ENCODE measurements at regions not wholly inside any gene's neighbourhood (a gene's known extent, or its start where the extent isn't known, plus 50 kb on each side); places are given as distances from the start of the nearest gene placed in this dataset.

- DNase-seq = no peak
Measured at GRCh38 chr6:100944644-100945043, 63.5 kb upstream of the ASCC3 start.

GRCh38 chr6:100946021-100946540 lies 65.0 kb upstream of the ASCC3 start:
- no peak for DNase-seq

DNA sequence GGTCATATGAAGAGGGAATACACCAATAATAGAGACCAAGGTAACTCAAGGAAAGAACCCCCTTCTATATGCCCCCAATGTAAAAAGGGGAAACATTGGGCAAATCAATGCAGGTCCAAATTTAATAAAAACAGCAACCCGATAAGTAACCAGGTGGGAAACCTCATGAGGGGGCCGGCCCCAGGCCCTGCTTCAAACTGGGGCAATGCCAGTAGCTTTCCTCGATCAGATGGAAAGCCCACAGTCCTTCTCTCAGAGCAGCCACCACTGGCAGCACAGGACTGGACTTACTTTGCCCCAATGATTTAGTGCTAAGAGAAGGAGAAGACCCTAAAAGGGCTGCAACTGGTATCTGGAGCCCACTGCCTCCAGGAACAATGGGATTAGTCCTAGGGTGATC lies 65.6 kb upstream of the ASCC3 start:
- no peak for DNase-seq

DNA sequence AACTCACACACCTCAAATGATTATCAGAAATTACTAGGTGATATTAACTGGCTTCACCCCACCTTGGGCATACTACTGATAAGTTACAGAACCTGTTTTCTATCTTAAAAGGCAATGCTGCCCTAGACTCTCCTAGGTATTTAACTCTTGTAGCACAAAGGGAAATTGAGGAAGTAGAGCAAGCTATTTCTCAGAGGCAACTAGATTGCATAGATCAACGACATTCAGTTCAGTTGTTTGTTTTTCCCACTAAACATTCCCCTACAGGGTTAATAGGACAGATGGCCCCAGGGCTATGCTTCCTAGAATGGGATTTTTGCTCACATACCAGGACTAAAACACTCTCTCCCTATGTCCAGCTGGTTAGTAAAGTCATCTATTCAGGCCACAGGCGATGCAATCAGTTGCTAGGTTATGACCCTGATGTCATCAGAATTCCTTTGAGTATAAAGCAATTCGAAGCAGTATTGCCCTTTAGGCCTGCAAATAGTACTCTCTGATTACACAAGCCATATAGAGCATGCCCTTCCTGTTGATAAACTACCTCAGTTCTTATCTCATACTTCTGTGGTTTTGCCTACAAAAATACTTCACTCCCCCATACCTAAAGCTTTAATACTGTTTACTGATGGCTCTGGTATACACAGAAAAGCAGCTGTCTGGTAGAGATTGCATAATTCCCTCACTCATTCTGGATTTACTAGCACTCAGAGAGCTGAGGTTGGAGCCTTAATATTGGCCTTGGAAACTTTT lies 67.4 kb upstream of the ASCC3 start:
- no peak for DNase-seq

- no peak for DNase-seq
Measured at GRCh38 chr6:100952006-100952405, 70.9 kb upstream of the ASCC3 start.

DNA sequence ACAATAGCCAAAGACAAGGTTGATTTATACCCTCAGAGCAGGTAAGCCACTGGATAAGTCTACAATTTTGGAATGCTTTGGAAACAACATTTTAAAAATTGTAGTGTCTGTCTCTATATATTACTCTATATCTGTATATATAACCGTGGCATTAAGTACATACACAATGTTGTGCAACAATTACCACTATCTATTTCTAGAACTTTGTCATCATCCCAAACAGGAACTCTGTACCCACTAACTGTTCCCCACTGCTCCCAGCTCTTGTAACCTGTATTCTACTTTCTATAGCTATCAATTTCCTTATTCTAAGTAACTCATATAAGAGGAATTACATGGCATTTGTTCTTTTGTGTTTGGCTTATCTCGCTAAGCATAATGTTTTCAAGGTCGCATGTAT lies 78.2 kb upstream of the ASCC3 start:
- no peak for DNase-seq

- no peak for DNase-seq
Measured at GRCh38 chr6:100962466-100962865, 81.3 kb upstream of the ASCC3 start.

GRCh38 chr6:100965067-100965466 lies 83.9 kb upstream of the ASCC3 start:
- no peak for DNase-seq

DNA sequence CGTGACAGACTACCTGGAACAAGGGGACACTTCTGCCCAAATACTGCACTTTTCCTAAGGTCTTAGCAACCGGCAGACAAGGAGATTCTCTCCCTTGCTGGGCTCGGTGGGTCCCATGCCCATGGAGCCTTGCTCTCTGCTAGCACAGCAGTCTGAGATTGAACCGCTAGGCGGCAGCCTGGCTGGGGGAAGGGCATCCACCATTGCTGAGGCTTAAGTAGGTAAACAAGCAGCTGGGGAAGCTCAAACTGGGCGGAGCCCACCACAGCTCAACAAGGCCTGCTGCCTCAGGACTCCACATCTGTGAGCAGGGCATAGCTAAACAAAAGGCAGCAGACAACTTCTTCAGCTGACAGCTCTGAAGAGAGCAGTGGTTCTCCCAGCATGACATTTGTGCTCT lies 87.8 kb upstream of the ASCC3 start:
- no peak for DNase-seq

GRCh38 chr6:100979267-100979666 lies 98.1 kb upstream of the ASCC3 start:
- no peak for DNase-seq

GRCh38 chr6:100980949-100981348 lies 99.8 kb upstream of the ASCC3 start:
- no peak for DNase-seq

DNA sequence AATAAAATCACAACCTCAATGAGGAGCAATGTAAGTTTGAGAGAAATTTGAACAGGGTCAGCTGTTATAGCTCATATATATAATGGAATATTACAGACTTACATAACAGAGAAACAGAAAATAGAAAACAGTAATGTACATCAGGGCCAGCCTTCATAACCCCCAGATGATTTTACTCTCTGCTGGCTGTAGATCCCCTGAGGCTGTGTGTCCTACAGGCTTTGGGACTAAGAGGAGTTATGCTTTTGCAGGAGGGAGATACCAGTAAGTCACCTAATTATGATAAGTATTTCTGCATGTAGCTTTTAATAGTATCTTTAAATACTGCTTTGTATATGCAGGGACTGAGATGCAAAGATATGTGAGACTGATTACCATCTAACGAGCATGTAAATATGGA lies 105.8 kb upstream of the ASCC3 start:
- DNase-seq = no peak

DNA sequence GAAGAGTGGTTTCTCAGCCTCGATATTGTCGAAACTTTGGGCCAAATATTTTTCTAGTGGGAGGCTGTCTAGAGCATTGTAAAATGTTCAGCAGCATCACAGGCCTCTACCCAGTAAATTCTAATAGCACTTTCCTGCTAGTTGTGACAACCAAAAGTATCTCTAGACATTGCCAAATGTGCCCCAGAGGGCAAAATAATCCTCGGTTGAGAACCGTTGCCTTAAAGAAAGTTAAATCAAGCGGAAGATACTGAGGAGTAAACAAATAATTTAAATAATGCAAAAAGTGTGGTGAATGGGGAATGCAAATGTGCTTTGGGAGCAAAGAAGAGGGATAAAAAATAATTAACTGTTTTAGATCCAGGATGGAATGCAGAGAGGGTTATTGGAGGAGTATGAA lies 106.4 kb upstream of the ASCC3 start:
- DNase-seq = no peak

DNA sequence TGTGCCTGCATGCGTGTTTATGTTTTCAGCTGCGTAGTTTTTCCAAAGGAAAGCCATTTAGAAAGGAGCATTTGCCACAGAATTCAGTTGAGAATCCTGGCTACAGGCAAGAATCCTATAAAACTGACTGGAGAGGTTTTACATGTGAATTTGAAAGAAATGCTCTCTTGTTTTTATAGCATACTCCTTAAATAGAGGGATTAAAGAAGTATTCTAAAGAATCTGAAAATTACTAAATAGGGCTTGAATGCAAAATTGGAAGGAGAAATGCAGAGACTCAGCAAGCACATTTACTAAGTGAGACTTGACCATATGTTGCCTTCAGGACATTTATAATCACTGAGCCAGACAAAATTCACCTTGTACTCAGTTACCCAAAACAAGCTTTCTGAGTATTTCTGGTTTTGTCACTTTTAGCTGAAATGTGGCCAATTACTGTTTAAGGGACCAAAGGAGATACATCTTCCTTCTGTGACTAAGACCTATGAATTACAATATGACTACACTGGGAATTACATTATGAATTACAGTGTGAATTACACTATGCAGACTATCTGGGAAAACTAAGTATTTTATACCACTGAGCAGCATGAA lies 107.4 kb upstream of the ASCC3 start:
- DNase-seq = no peak

- DNase-seq = no peak
Measured at GRCh38 chr6:100990070-100990469, 108.9 kb upstream of the ASCC3 start.

DNA sequence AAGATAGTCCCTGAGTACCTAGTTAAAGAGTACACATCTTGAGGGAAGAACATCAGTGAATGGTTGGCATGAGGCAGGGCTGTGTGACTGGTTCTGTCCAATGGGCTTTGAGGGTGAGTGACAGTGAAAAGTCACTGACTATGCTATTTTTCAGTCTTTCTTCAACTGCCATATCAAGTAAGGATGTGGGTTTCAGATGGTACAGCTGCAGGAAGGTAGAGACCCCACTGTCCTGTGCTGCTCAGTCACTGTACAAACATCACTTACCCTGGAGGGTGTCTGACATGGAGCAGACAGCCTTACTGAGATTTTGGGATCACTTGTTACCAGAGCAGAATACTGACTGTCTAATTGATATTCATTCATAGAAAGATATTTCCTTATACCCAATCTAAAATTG lies 115.3 kb upstream of the ASCC3 start:
- DNase-seq = no peak

GRCh38 chr6:100998111-100998510 lies 117.0 kb upstream of the ASCC3 start:
- DNase-seq = no peak

- no peak for DNase-seq
Measured at GRCh38 chr6:100999034-100999597, 118.0 kb upstream of the ASCC3 start.

DNA sequence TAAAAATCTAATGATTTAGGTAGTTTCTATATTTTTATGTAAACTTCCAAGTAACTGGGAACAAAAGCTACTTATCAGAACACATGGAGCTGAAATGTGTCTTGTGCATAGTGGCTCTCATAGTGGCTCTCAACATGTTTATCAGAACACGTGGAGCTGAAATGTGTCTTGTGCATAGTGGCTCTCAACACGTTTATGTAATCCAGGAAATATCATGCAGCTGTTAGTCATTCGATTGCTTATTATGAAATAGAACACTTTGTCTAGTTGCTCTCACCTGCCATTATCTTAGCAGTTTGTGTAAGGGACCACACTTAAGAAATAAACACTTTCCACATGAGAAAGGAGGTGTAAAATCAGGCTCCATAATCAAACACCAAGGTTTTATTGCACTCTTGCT lies 119.2 kb upstream of the ASCC3 start:
- DNase-seq = no peak

DNA sequence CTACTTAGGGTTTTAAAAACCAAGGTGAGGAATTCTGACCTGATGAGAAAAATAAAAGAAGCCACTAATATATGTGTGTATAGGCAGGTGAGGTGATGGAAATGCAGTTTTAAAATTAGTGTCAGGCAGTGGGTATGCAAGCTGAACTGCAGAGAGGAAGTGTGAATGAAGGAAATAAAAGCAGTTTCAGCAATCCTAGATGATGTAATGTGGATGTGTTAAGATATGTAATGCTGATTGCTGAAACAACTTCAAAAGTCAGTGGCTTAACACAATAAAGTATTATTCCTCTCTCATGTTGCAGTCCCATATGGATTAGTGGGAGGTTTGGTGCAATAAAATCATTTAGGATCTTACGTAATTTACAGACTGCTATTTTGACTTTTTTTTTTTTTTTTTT lies 119.9 kb upstream of the ASCC3 start:
- DNase-seq = no peak

DNA sequence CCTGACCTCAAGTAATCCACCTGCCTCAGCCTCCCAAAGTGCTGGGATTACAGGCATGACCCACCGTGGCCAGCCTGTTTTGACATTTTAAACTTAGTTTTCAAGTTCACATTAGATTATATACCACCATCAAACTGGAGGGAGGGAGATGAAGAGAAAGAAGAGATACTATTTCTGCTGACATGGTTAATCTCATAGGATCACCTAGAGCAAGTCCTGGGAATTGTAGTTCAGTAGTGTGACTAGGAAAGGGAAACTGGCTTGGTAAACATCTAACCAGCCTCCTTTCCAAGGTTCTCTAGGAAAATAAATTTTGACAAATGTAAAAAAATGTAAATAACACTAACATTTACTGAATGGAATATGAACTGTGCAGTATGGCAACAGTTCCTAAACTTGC lies 120.5 kb upstream of the ASCC3 start:
- DNase-seq = no peak

GRCh38 chr6:101003075-101003474 lies 121.9 kb upstream of the ASCC3 start:
- DNase-seq = no peak

DNA sequence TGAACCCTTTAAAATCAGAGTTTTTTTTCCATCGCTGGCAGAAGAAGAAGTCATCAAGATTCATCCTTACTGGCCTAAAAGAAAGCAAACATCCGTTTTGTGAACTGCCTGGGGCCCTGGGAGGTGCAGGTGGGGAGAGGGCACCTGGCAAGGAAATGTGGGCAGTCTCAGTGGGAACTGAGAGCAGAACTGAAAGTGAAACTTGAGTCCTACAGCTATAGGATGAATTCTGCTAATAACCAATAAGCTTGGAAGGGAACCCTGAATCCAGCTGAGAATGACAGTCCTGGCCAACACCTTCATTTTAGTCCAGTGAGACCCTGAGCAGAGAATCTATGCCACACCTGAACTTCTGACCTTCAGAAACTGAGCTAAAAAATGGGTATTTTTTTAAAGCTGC lies 130.1 kb upstream of the ASCC3 start:
- DNase-seq = no peak

Data from renal pelvis (tissue), 1 donor.